Esophagus (tissue), 2 donors: ENCODE measurements at regions not wholly inside any gene's neighbourhood (a gene's known extent, or its start where the extent isn't known, plus 50 kb on each side); places are given as distances from the start of the nearest gene placed in this dataset.
"Not testable (repeated sequence)": the region's sequence is repeated elsewhere in the genome, so short reads cannot be mapped to it uniquely, and the experiment has no call there.

ENCODE experiments used
- H3K27ac ChIP-seq, 2 donors: one replicate each; pipeline ENCODE4 v1.5.1; 2013; ENCODE audit warnings: low read depth in 2 of 2, mild to moderate bottlenecking in 2 of 2, inconsistent platforms in 1 of 2, low read length in 1 of 2, moderate library complexity in 1 of 2
- H3K27me3 ChIP-seq, 2 donors: one replicate each; pipeline ENCODE4 v1.6.1; 2013; ENCODE audit warnings: low read length in 2 of 2, control low read depth in 1 of 2, mild to moderate bottlenecking in 1 of 2; ENCODE audit not compliant: insufficient read depth in 2 of 2, control insufficient read depth in 1 of 2
- H3K36me3 ChIP-seq, 2 donors: one replicate each; pipeline ENCODE4 v1.6.1; 2013; ENCODE audit warnings: low read length in 1 of 2; ENCODE audit not compliant: control insufficient read depth in 2 of 2, insufficient read depth in 2 of 2
- H3K4me1 ChIP-seq, 2 donors: one replicate each; pipeline ENCODE4 v1.6.1; 2013; ENCODE audit warnings: low read length in 1 of 2; ENCODE audit not compliant: control insufficient read depth in 2 of 2, insufficient read depth in 2 of 2
- H3K4me3 ChIP-seq, 2 donors: one replicate each; pipeline ENCODE4 v1.5.1; 2013; ENCODE audit warnings: low read length in 2 of 2, mild to moderate bottlenecking in 2 of 2, low read depth in 1 of 2, moderate library complexity in 1 of 2
- H3K9me3 ChIP-seq, 2 donors: one replicate each; pipeline ENCODE4 v1.6.1; 2013; ENCODE audit warnings: mild to moderate bottlenecking in 2 of 2, low read depth in 1 of 2, low read length in 1 of 2, moderate library complexity in 1 of 2; ENCODE audit not compliant: control insufficient read depth in 2 of 2, insufficient read depth in 1 of 2
- WGBS, 2 donors: extraction: QIAGEN DNeasy Blood & Tissue Kit; methylation state at CpG; one replicate each; pipeline ENCODE4 v1.1.7; 2013; 5-methylcytosine and 5-hydroxymethylcytosine counted together
- donor health status: healthy with polysubstance abuse.
- donor health status: Bipolar disorder and iron deficiency.

DNA sequence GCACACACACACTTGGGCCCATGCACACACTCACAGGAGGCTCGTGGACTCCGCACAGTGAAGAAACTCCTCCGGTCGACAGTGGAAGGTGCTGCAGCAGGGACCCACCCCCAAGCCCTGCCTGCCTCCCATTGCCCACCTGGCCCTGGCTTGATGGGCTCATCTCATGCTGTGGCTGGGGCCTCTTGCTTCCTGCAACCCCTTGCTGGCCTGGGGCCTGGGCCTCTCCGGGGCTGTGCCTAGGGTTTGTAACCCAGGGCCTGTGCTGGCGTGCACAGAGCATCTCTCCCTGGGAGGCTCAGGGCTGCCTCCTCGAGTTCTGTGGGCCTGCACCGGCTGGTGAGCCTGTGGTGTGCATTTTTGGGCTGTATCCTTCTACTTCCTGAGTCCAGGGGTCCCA is 524.0 kb downstream of the GOLGA6L6 start:
- H3K4me3 ChIP-seq, H3K4me1 ChIP-seq, H3K27ac ChIP-seq, H3K27me3 ChIP-seq, H3K36me3 ChIP-seq, H3K9me3 ChIP-seq: not testable (repeated sequence)
- WGBS, 2 donors = 77 to 89% methylated on average over 3 to 8 of the region's 8 CpGs

GRCh38 chr15:20016941-20017340 is 524.7 kb downstream of the GOLGA6L6 start:
- not testable (repeated sequence) for H3K36me3 ChIP-seq, H3K27ac ChIP-seq, H3K9me3 ChIP-seq, H3K27me3 ChIP-seq, H3K4me3 ChIP-seq, H3K4me1 ChIP-seq
- WGBS, 2 donors = 76 to 79% methylated on average over 7 of the region's 9 CpGs

DNA sequence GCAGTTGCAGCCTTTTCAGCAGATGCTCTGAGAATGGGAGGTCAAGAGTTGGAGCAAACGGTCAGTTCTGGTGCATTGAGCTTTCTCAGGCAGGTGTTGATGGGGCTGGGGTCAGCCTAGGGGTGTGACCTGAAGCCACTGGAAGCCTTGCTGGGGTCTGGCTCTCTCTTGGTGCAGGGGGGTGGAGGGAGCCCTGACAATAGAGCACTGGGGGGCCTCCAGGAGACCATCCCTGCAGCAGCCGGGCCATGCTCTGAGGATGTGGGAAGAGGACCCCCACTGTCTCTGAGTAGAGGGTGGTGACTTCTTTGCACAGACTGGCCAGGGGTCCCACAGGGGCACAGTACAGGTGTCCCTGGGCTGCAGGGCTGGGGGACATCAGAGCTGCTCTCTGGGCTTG is 528.8 kb downstream of the GOLGA6L6 start:
- 67 to 94% methylated on average over 1 to 2 of the region's 2 CpGs for WGBS, 2 donors
- not testable (repeated sequence) for H3K9me3 ChIP-seq, H3K27ac ChIP-seq, H3K36me3 ChIP-seq, H3K27me3 ChIP-seq, H3K4me1 ChIP-seq, H3K4me3 ChIP-seq

GRCh38 chr15:20010759-20011158 is 530.8 kb downstream of the GOLGA6L6 start:
- not testable (repeated sequence) for H3K27me3 ChIP-seq, H3K4me1 ChIP-seq, H3K9me3 ChIP-seq, H3K4me3 ChIP-seq, H3K36me3 ChIP-seq, H3K27ac ChIP-seq
- 78 to 83% methylated on average over 7 of the region's 9 CpGs for WGBS, 2 donors

- not testable (repeated sequence) for H3K4me3 ChIP-seq, H3K4me1 ChIP-seq, H3K27me3 ChIP-seq, H3K36me3 ChIP-seq, H3K27ac ChIP-seq, H3K9me3 ChIP-seq
- WGBS, 2 donors = 90% methylated on average over 4 of the region's 8 CpGs; no CpG with 5 or more reads in 1 of the 2 donors
These were observed 532.0 kb downstream of the GOLGA6L6 start for GRCh38 chr15:20009619-20010018.

GRCh38 chr15:20007338-20007737 is 534.3 kb downstream of the GOLGA6L6 start:
- not testable (repeated sequence) for H3K9me3 ChIP-seq, H3K27me3 ChIP-seq, H3K4me1 ChIP-seq, H3K4me3 ChIP-seq, H3K36me3 ChIP-seq, H3K27ac ChIP-seq
- WGBS, 2 donors = 45 to 63% methylated on average over 3 of the region's 4 CpGs

DNA sequence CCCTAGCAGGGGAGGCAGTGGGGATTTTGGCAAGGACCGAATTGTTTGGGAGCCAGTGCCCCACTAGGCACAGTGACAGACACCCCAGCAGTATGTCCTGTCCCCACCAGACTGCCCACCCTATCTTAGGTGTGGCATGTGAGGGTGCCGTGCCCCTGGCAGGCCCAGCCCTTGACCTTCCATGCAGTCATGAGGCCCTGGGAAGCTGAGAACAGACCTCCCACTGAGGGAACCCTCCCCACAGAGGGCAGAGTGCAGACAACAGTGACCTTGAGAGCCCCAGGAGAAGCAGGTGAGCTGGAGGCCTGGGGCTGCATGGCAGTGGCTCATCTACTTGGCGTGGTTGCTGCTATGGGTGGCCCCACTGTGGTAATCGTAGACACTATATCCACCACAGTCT is 538.1 kb downstream of the GOLGA6L6 start:
- H3K36me3 ChIP-seq, H3K4me3 ChIP-seq, H3K27me3 ChIP-seq, H3K4me1 ChIP-seq, H3K27ac ChIP-seq, H3K9me3 ChIP-seq: not testable (repeated sequence)
- 78 to 79% methylated on average over 3 of the region's 4 CpGs for WGBS, 2 donors

- not testable (repeated sequence) for H3K36me3 ChIP-seq, H3K9me3 ChIP-seq, H3K27me3 ChIP-seq, H3K4me3 ChIP-seq, H3K4me1 ChIP-seq, H3K27ac ChIP-seq
- 37 to 52% methylated on average over 1 of the region's 2 CpGs for WGBS, 2 donors
These were observed 539.0 kb downstream of the GOLGA6L6 start for GRCh38 chr15:20002560-20002959.

GRCh38 chr15:19996574-19997194 is 544.9 kb downstream of the GOLGA6L6 start:
- 47 to 53% methylated on average over 3 of the region's 4 CpGs for WGBS, 2 donors
- not testable (repeated sequence) for H3K4me1 ChIP-seq, H3K4me3 ChIP-seq, H3K9me3 ChIP-seq, H3K27ac ChIP-seq, H3K27me3 ChIP-seq, H3K36me3 ChIP-seq

- WGBS, 2 donors = 34 to 42% methylated on average over 1 of the region's 1 CpG
- H3K27me3 ChIP-seq = not testable (repeated sequence)
These were observed 546.3 kb downstream of the GOLGA6L6 start for GRCh38 chr15:19995296-19995695.

More at GRCh38 chr15:19995296-19995695, 546.3 kb downstream of the GOLGA6L6 start:
- not testable (repeated sequence) for H3K9me3 ChIP-seq, H3K4me1 ChIP-seq, H3K27ac ChIP-seq, H3K36me3 ChIP-seq, H3K4me3 ChIP-seq
